Stromal cell of bone marrow (primary cell): ENCODE measurements at regions not wholly inside any gene's neighbourhood (a gene's known extent, or its start where the extent isn't known, plus 50 kb on each side); places are given as distances from the start of the nearest gene placed in this dataset.
"Not testable (repeated sequence)": the region's sequence is repeated elsewhere in the genome, so short reads cannot be mapped to it uniquely, and the experiment has no call there.

Experiments
- DNase-seq: peaks from one replicate; pipeline ENCODE4 v3.0.0-alpha.2; 2012; ENCODE audit warnings: low read depth

DNA sequence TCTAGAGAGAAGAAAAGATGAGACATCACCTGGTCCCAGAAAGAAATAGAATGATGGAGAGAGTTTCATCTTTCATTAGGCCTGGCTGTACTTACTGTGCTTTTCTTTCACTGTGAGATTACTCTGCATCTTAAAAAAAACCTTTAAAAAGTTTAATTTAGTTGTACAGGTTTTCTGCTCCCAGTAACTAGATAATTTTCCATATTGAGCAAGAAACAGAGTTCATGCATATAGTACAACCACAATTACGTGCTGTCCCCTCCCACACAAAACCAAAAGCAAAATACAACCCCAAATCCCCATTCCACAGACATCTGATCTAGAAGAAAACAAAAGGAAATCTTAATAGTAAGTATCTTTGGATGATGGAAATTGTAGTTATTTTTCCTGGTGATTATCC lies 371.2 kb downstream of the SH2D1A start:
- no peak for DNase-seq

DNA sequence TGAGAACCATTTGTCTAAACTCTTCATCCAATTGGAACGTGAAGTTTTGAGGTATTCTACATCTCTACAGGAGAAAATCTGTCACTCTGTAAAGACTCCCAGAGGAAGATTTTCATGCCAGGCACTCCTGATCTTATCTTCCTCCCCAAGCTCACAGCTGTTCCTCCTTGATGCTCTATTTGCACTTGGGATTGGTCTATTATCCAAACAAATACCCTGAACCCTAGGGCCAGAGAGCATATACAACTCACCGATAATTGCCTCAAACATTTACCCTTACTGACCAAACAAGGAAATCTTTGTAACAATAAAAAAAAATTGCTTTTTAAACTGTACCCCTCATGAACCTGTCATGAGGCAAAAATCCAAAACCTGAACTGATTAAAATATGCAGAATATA lies 372.7 kb downstream of the SH2D1A start:
- no peak for DNase-seq

GRCh38 chrX:124720532-124720931 lies 374.2 kb downstream of the SH2D1A start:
- no peak for DNase-seq

DNA sequence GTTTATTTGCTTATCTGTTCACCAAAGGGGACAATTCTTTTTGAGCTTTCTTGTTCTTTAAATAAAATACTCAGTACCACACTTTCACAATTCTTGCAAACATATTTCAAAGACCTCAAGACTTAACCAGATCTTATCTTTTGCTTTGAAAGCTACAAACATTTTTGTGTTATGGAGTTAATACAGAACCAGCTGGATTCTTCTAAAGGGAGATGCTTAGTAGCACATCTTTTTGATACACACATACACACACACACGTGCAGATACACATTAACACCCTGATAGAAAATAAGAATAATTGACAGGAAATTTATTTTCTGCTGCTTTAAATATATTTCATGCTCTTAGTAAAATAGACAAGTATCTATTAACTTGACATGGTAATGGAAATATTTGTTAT lies 379.1 kb downstream of the SH2D1A start:
- DNase-seq, result no peak

DNA sequence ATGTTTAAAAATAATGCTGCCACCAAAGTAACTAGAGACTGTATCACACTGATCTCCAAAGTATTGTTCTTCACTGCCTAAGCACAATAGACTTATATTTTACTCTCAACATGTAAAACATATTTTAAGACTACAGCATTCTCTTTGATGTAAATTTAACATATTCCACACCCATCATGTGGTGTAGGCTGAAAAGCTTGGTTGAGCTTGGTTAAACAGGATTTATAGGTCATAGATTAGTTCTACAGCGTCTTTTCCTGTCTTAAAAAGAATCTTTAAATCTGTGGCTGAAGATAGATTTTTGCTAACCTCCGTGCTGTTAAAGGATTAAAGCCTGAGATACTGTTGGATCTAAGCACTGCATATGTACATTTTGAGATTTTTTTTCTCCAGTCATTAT lies 379.9 kb downstream of the SH2D1A start:
- no peak for DNase-seq

GRCh38 chrX:124726881-124727280 lies 380.5 kb downstream of the SH2D1A start:
- no peak for DNase-seq

GRCh38 chrX:124736553-124737270 lies 390.3 kb downstream of the SH2D1A start:
- DNase-seq, result no peak

DNA sequence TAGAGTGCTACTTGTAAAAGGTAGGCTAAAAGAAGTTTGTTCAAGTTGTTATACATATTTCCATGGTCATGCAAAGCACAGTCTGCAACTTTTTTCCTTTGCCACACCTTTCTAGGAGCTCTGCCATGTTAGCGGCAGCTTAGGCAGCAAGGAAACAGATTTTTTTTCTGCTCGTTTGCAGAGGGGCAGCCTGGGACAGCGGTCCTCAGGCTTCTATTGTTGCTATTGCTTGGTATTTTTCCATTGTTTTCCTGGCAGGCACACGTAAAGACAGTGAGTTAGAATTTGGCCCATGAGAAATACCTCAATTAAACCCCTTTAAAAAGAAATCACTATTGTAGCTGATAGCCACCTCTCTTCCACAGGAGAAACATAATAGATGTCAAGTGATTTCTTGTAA lies 391.4 kb downstream of the SH2D1A start:
- DNase-seq, result no peak

DNA sequence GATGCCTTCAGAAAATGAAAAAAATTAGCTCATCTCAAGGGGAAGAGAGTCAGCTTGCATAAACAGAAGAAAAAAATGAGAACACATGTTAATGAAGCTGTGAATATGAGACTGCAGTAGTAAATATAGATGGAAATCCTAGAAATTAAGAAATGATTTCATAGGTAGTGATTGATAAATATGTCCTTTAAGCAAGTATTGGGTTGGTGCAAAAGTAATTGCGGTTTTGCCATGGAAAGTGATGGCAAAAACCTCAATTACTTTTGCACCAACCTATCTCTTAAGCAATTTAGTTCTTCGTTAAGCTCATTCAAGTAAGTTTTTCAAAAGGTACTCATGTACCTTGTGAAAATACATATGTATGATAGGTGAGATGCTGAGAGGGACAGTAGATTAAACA lies 400.9 kb downstream of the SH2D1A start:
- DNase-seq, result no peak

- DNase-seq, result no peak
These were observed 418.0 kb downstream of the SH2D1A start for GRCh38 chrX:124764354-124764753.

GRCh38 chrX:124769166-124769565 lies 422.8 kb downstream of the SH2D1A start:
- DNase-seq, result no peak

DNA sequence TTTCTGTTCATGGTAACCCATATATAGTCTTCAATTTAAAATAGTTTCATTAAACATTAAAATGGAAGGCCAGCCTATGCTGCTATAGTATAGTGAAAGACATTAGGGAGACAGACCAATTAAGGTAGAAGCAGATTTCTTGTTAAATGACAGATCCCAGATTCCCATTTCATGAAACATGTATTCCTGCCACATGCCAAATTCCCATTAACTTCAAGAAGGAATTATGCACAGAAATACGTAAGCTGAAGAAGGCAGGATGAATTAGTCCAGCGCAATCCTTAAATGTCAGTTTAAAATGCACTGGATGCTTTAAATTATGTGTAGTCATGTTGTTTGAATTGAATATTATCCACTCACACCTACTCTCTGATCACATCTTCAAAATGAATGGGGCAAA lies 424.9 kb downstream of the SH2D1A start:
- DNase-seq, result no peak

DNA sequence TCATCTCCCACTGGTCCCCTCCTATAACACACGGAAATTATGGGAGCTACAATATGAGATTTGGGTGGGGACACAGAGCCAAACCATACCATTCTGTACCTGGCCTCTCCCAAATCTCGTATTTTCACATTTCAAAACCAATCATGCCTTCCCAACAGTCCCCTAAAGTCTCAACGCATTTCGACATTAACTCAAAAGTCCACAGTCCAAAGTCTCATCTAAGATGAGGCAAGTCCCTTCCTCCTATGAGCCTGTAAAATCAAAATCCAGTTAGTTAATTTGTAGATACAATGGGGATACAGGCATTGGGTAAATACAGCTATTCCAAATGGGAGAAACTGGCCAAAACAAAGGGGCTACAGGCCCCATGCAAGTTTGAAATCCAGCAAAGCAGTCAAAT lies 441.9 kb downstream of the SH2D1A start:
- not testable (repeated sequence) for DNase-seq

- not testable (repeated sequence) for DNase-seq
These were observed 443.5 kb downstream of the SH2D1A start for GRCh38 chrX:124789874-124790273.

- DNase-seq, result no peak
These were observed 445.2 kb downstream of the SH2D1A start for GRCh38 chrX:124791492-124792095.

- no peak for DNase-seq
These were observed 450.6 kb downstream of the SH2D1A start for GRCh38 chrX:124796989-124797388.

GRCh38 chrX:124804962-124805361 lies 458.6 kb downstream of the SH2D1A start:
- DNase-seq, result no peak

GRCh38 chrX:124805486-124805885 lies 459.1 kb downstream of the SH2D1A start:
- DNase-seq, result no peak

DNA sequence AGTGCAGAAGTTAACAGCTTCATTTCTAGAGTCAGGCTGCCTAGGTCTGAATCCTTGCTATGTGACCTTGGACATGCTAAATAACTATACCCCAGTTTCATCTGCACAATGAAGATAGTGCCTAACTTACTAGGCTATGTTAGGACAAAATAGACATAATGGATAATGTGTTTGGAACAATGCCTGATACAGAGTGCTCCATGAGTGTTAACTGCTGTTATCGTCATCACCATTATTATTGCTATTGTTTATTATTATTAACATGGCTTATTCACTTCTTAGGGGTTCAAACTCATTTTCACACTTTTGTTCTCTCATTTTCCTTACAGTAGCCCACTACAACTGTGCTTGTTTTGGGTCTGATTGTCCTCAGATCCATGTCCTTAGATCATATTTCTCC lies 467.7 kb downstream of the SH2D1A start:
- DNase-seq, result no peak

- no peak for DNase-seq
These were observed 471.7 kb downstream of the SH2D1A start for GRCh38 chrX:124818033-124818432.

GRCh38 chrX:124818764-124819163 lies 472.4 kb downstream of the SH2D1A start:
- no peak for DNase-seq

GRCh38 chrX:124820738-124821137 lies 474.4 kb downstream of the SH2D1A start:
- DNase-seq, result no peak

GRCh38 chrX:124827258-124827845 lies 481.0 kb downstream of the SH2D1A start:
- no peak for DNase-seq

GRCh38 chrX:124829930-124830329 lies 483.6 kb downstream of the SH2D1A start:
- DNase-seq, result no peak
